G401.6 (cell line): ENCODE measurements at regions not wholly inside any gene's neighbourhood (a gene's known extent, or its start where the extent isn't known, plus 50 kb on each side); places are given as distances from the start of the nearest gene placed in this dataset.

Experiments used
- FAIRE-seq: peaks from 2 replicates; lab custom pipeline; 2012; peaks lifted over from hg19 to GRCh38; lab: Jason Lieb, UNC

GRCh38 chr20:11311659-11312224 lies 606.0 kb upstream of the BTBD3 start:
- FAIRE-seq = no peak

- no peak for FAIRE-seq
These were observed 602.2 kb upstream of the BTBD3 start for GRCh38 chr20:11315525-11315924.

- no peak for FAIRE-seq
These were observed 601.4 kb upstream of the BTBD3 start for GRCh38 chr20:11316244-11316643.

GRCh38 chr20:11320033-11320432 lies 597.7 kb upstream of the BTBD3 start:
- peak; percentile 39 for FAIRE-seq

GRCh38 chr20:11323816-11324215 lies 593.9 kb upstream of the BTBD3 start:
- no peak for FAIRE-seq

GRCh38 chr20:11324990-11325389 lies 592.7 kb upstream of the BTBD3 start:
- no peak for FAIRE-seq

GRCh38 chr20:11328839-11329238 lies 588.9 kb upstream of the BTBD3 start:
- FAIRE-seq = no peak

- FAIRE-seq = no peak
These were observed 588.4 kb upstream of the BTBD3 start for GRCh38 chr20:11329271-11329670.

GRCh38 chr20:11331096-11331495 lies 586.6 kb upstream of the BTBD3 start:
- no peak for FAIRE-seq

- no peak for FAIRE-seq
These were observed 585.3 kb upstream of the BTBD3 start for GRCh38 chr20:11332381-11332780.

- FAIRE-seq = no peak
These were observed 584.1 kb upstream of the BTBD3 start for GRCh38 chr20:11333634-11334033.

- FAIRE-seq = no peak
These were observed 580.1 kb upstream of the BTBD3 start for GRCh38 chr20:11337361-11338130.

GRCh38 chr20:11338496-11339306 lies 579.0 kb upstream of the BTBD3 start:
- FAIRE-seq = no peak

- FAIRE-seq = no peak
These were observed 572.8 kb upstream of the BTBD3 start for GRCh38 chr20:11344939-11345338.

GRCh38 chr20:11347738-11348137 lies 570.0 kb upstream of the BTBD3 start:
- FAIRE-seq = no peak

- no peak for FAIRE-seq
These were observed 567.3 kb upstream of the BTBD3 start for GRCh38 chr20:11350126-11351005.

- no peak for FAIRE-seq
These were observed 565.7 kb upstream of the BTBD3 start for GRCh38 chr20:11352041-11352440.

GRCh38 chr20:11354846-11355245 lies 562.8 kb upstream of the BTBD3 start:
- FAIRE-seq = no peak

- FAIRE-seq = no peak
These were observed 562.3 kb upstream of the BTBD3 start for GRCh38 chr20:11355345-11355744.

- no peak for FAIRE-seq
These were observed 561.6 kb upstream of the BTBD3 start for GRCh38 chr20:11356061-11356460.

- FAIRE-seq = no peak
These were observed 555.2 kb upstream of the BTBD3 start for GRCh38 chr20:11362450-11362849.

GRCh38 chr20:11364736-11365135 lies 553.0 kb upstream of the BTBD3 start:
- FAIRE-seq = no peak
